HepG2 (cell line): ENCODE measurements at regions not wholly inside any gene's neighbourhood (a gene's known extent, or its start where the extent isn't known, plus 50 kb on each side); places are given as distances from the start of the nearest gene placed in this dataset.

Experiments used
- ATAC-seq: fragments of 200-7000 bp; cut with Tn5 transposase; 3 replicates; pipeline ENCODE4 v1.9.1; 2020; ENCODE audit warnings: mild to moderate bottlenecking, moderate library complexity
- BruUV-seq: library from RNA; stranded (reverse); fragments of 400-500 nt; replicated peaks from 2 replicates; lab custom pipeline; 2021; lab: Mats Ljungman, UMichigan
- CTCF ChIA-PET: fragments of 300-600 bp; formaldehyde crosslinking; extraction: SDS; loops from one replicate; lab custom pipeline; 2021; ENCODE audit warnings: low total read pairs, inconsistent platforms, low intra/inter-chr PET ratio; lab: Yijun Ruan, JAX
- POLR2A ChIA-PET: fragments of 350-600 bp; sonication (Branson Sonifier 250); formaldehyde crosslinking; loops from one replicate; lab custom pipeline; 2020; ENCODE audit warnings: antibody characterized with exemption, inconsistent platforms; lab: Yijun Ruan, JAX
- DNase-seq: peaks from one replicate; pipeline ENCODE4 v3.0.0-alpha.2; 2015; ENCODE audit warnings: low spot score
- FAIRE-seq: peaks from 3 replicates; lab custom pipeline; 2011; peaks lifted over from hg19 to GRCh38; lab: Jason Lieb, UNC
- H2AFZ ChIP-seq: one replicate; pipeline ENCODE4 v1.6.1; 2011; ENCODE audit warnings: low read length, inconsistent platforms
- H3K27ac ChIP-seq: fragments of 300-600 bp; 3 replicates; pipeline ENCODE4 v1.8.0; 2011; ENCODE audit warnings: mixed run types, mild to moderate bottlenecking, mixed read lengths, low read length, inconsistent platforms; ENCODE audit not compliant: insufficient read depth; ENCODE audit errors: extremely low read length
- H3K27me3 ChIP-seq, 2 experiments: fragments of 200-600 bp in 1 of 2; 2 replicates in 1 of 2; 3 replicates in 1 of 2; pipeline versions ENCODE4 v1.6.0 to v1.8.0; 2011; ENCODE audit warnings: low read length in 2 of 2, mild to moderate bottlenecking in 2 of 2, moderate library complexity in 2 of 2, inconsistent platforms in 1 of 2; ENCODE audit not compliant: insufficient read depth in 2 of 2, control insufficient read depth in 1 of 2
- H3K36me3 ChIP-seq, 2 experiments: fragments of 200-600 bp in 1 of 2; replicated peaks in 1 of 2; 2 replicates in 1 of 2; 3 replicates in 1 of 2; pipeline versions ENCODE4 v1.5.1 to v1.8.0; 2011; ENCODE audit warnings: low read length in 2 of 2, inconsistent platforms in 1 of 2; ENCODE audit not compliant: insufficient read depth in 2 of 2, control insufficient read depth in 1 of 2
- H3K4me1 ChIP-seq: 2 replicates; pipeline ENCODE4 v1.5.1; 2012; ENCODE audit warnings: low read length, inconsistent platforms; ENCODE audit not compliant: insufficient read depth
- H3K4me2 ChIP-seq: 2 replicates; pipeline ENCODE4 v1.6.0; 2011; ENCODE audit warnings: low read depth, low read length, inconsistent platforms
- H3K4me3 ChIP-seq, 3 experiments: fragments of 200-600 bp in 1 of 3; sonication (generic), shearing (Covaris generic) in 1 of 3; replicated peaks in 1 of 3; 2 replicates each; pipeline ENCODE4 v1.5.1; 2011 to 2016; ENCODE audit warnings: low read length in 3 of 3, inconsistent platforms in 2 of 3, low read depth in 2 of 3, mild to moderate bottlenecking in 2 of 3, control low read depth in 1 of 3, mixed read lengths in 1 of 3; ENCODE audit not compliant: insufficient read depth in 1 of 3
- H3K79me2 ChIP-seq: one replicate; pipeline ENCODE4 v1.6.1; 2011; ENCODE audit warnings: low read length, inconsistent platforms; ENCODE audit not compliant: insufficient read depth
- H3K9ac ChIP-seq: 2 replicates; pipeline ENCODE4 v1.6.0; 2011; ENCODE audit warnings: mild to moderate bottlenecking, low read depth, low read length, inconsistent platforms; ENCODE audit not compliant: insufficient read depth
- H3K9me3 ChIP-seq: 2 replicates; pipeline ENCODE4 v1.5.1; 2012; ENCODE audit warnings: mild to moderate bottlenecking, low read length
- H4K20me1 ChIP-seq: 2 replicates; pipeline ENCODE4 v1.6.0; 2011; ENCODE audit warnings: inconsistent platforms, mild to moderate bottlenecking, low read length, moderate library complexity; ENCODE audit not compliant: insufficient read depth
- CEBPB ChIP-seq: IDR thresholded peaks from 2 replicates; pipeline ENCODE4 v1.6.1; 2011; ENCODE audit warnings: low read depth, low read length, improper control_type of control experiment, borderline replicate concordance
- HDAC2 ChIP-seq: sonication (generic); formaldehyde crosslinking; IDR thresholded peaks from 2 replicates; pipeline ENCODE4 v1.4.0; 2020; ENCODE audit warnings: missing genetic modification reagents
- NR2F6 ChIP-seq, 2 experiments: IDR thresholded peaks; 2 replicates each; pipeline ENCODE4 v1.6.1; 2016; ENCODE audit warnings: antibody characterized with exemption in 1 of 2, mild to moderate bottlenecking in 1 of 2
- NR3C1 ChIP-seq: sonication (generic); formaldehyde crosslinking; IDR thresholded peaks from 2 replicates; pipeline ENCODE4 v1.4.0; 2020; ENCODE audit warnings: missing genetic modification reagents
- RBAK ChIP-seq: sonication (generic); formaldehyde crosslinking; IDR thresholded peaks from 2 replicates; pipeline ENCODE4 v1.5.1; 2020; ENCODE audit warnings: mild to moderate bottlenecking, missing genetic modification reagents
- SOX5 ChIP-seq: IDR thresholded peaks from 2 replicates; pipeline ENCODE4 v1.6.1; 2016; ENCODE audit warnings: borderline replicate concordance
- ZBTB43 ChIP-seq: sonication (generic); formaldehyde crosslinking; conservative IDR thresholded peaks from 2 replicates; pipeline ENCODE4 v1.4.0; 2020; ENCODE audit warnings: missing genetic modification reagents
- ZFP36L2 ChIP-seq: sonication (generic); formaldehyde crosslinking; IDR thresholded peaks from 2 replicates; pipeline ENCODE4 v1.4.0; 2020; ENCODE audit warnings: missing genetic modification reagents
- ZNF552 ChIP-seq: sonication (generic); formaldehyde crosslinking; IDR thresholded peaks from 2 replicates; pipeline ENCODE4 v1.9.0; 2022; ENCODE audit warnings: missing genetic modification reagents, mild to moderate bottlenecking, borderline replicate concordance
- ZNF615 ChIP-seq: sonication (generic); formaldehyde crosslinking; IDR thresholded peaks from 2 replicates; pipeline ENCODE4 v1.5.0; 2020; ENCODE audit warnings: mild to moderate bottlenecking, missing genetic modification reagents, borderline replicate concordance
- WGBS: methylation state at CpG from one replicate; pipeline ENCODE4 v1.1.6; 2017; ENCODE audit warnings: low lambda C conversion rate; 5-methylcytosine and 5-hydroxymethylcytosine counted together
- in situ Hi-C: cut with HindIII; loops from 2 replicates; pipeline ENCODE4 v1.10.0; 2017; ENCODE audit warnings: low pct_unique_long_range_greater_than_20kb; ENCODE audit not compliant: extremely low pct_ligation_motif_present
- intact Hi-C: fragments of 100-400 bp; cut with micrococcal nuclease; formaldehyde crosslinking; loops from one replicate; pipeline ENCODE4 v1.10.0; 2022; ENCODE audit not compliant: unreplicated experiment
- TF ChIP-seq, protein P1 (sequence below): sonication (generic); formaldehyde crosslinking; IDR thresholded peaks from 2 replicates; pipeline ENCODE4 v1.4.0; 2020; ENCODE audit warnings: low read depth, mild to moderate bottlenecking, missing genetic modification reagents
- TF ChIP-seq, protein P2 (sequence below): sonication (generic); formaldehyde crosslinking; IDR thresholded peaks from 2 replicates; pipeline ENCODE4 v1.5.1; 2020; ENCODE audit warnings: missing genetic modification reagents, mild to moderate bottlenecking, borderline replicate concordance

DNA sequence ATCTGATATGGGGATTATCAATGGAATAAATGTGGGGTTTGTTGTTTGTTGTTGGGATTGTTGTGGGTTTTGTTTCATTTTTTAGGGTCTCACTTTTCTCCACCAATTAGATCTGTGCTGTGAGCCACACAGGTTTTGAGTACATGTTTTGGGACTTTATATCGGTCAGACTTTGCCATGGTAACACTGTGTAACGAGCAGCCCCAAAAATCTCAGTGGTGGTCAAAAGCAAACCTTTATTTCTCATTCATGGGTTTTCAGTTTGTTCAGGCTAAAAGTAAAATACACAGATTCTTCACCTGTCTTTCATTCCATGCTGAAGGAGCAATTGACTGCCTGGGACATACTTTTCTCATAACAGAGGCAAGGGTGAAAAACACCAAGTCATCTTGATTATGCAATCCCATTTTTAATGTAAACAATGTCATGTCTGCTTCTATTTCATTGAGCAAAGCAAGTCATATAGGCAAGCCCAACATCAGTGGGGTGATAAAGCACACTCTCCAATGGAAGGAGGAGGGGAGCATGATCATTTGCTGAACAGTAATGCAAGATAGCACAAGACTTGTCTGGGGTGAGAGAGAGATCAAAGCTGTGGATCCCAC is 101.1 kb upstream of the PLCB4 start:
- no peaks in the 10 kb centered on the region for H3K36me3 ChIP-seq
- no peaks in the 10 kb centered on the region for H3K4me1 ChIP-seq
- in situ Hi-C loops = no loop called here
- H4K20me1 ChIP-seq = no peaks in the 10 kb centered on the region
- 4% methylated on average over 2 of the region's 2 CpGs for WGBS
- TF ChIP-seq RBAK (CRISPR knock-in tag) (peak; percentile 80), CEBPB (peak; percentile 73; the same call in 1 of the 2 replicates)
- TF ChIP-seq, protein P1, sequence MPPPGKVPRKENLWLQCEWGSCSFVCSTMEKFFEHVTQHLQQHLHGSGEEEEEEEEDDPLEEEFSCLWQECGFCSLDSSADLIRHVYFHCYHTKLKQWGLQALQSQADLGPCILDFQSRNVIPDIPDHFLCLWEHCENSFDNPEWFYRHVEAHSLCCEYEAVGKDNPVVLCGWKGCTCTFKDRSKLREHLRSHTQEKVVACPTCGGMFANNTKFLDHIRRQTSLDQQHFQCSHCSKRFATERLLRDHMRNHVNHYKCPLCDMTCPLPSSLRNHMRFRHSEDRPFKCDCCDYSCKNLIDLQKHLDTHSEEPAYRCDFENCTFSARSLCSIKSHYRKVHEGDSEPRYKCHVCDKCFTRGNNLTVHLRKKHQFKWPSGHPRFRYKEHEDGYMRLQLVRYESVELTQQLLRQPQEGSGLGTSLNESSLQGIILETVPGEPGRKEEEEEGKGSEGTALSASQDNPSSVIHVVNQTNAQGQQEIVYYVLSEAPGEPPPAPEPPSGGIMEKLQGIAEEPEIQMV (CRISPR knock-in tag) = no peak
- POLR2A ChIA-PET = no interaction called here
- H3K79me2 ChIP-seq = no peaks in the 10 kb centered on the region
- H3K9me3 ChIP-seq = peaks cover 5% of the 10 kb centered on the region; the same call in 1 of the 2 replicates
- H3K9ac ChIP-seq = no peak overlapping the region
- intact Hi-C loops = no loop called here
- H3K27ac ChIP-seq = no peak overlapping the region
- no peak overlapping the region for H2AFZ ChIP-seq
- no peak overlapping the region for H3K4me3 ChIP-seq
- no TSS peak for BruUV-seq
- DNase-seq (no peak), FAIRE-seq (no peak), ATAC-seq (no peak)
- H3K4me2 ChIP-seq = no peak overlapping the region
- CTCF ChIA-PET = no interaction called here
- no peaks in the 10 kb centered on the region; a peak in 1 of 5 replicates for H3K27me3 ChIP-seq

- Histone ChIP-seq H3K4me1 (no peaks in the 10 kb centered on the region), H3K4me3 (no peak overlapping the region), H2AFZ (no peak overlapping the region), H3K9ac (no peak overlapping the region), H3K4me2 (no peak overlapping the region), H3K36me3 (no peaks in the 10 kb centered on the region), H4K20me1 (no peaks in the 10 kb centered on the region), H3K9me3 (peaks cover 5% of the 10 kb centered on the region; the same call in 1 of the 2 replicates), H3K27me3 (no peaks in the 10 kb centered on the region), H3K79me2 (no peaks in the 10 kb centered on the region), H3K27ac (no peak overlapping the region)
- no peak for DNase-seq
- FAIRE-seq = no peak
- intact Hi-C loops = no loop called here
- ChIA-PET POLR2A (no interaction called here), CTCF (no interaction called here)
- ATAC-seq = no peak
- BruUV-seq = no TSS peak
- TF ChIP-seq ZNF552 (CRISPR knock-in tag) = no peak
- no peak for TF ChIP-seq ZNF615 (CRISPR knock-in tag)
- TF ChIP-seq ZBTB43 (CRISPR knock-in tag) = no peak
- no peak for TF ChIP-seq NR2F6 (IDR thresholded peaks at IDR 0.05)
- TF ChIP-seq NR2F6 (CRISPR knock-in tag; IDR thresholded peaks at IDR 0.05) = no peak
- TF ChIP-seq, protein P2, sequence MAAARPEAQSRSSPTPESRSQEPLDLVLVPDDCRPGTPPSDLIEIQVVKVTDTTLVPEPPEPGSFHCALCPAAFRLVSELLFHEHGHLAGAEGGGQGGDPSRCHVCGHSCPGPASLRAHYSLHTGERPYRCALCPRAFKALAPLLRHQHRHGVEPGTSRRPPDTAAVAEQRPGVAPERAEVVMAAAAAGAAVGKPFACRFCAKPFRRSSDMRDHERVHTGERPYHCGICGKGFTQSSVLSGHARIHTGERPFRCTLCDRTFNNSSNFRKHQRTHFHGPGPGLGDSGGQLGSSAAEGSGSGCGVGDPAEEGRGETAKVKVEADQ = no peak
- TF ChIP-seq NR3C1 (CRISPR knock-in tag) = no peak
- no peak for TF ChIP-seq HDAC2 (CRISPR knock-in tag)
- TF ChIP-seq SOX5 = no peak
- no peak for TF ChIP-seq ZFP36L2
- in situ Hi-C loops = no loop called here
Measured at GRCh38 chr20:8969146-8969583, 99.7 kb upstream of the PLCB4 start.
